GM18517 (cell line): ENCODE measurements at regions not wholly inside any gene's neighbourhood (a gene's known extent, or its start where the extent isn't known, plus 50 kb on each side); places are given as distances from the start of the nearest gene placed in this dataset.

Source experiments
- ATAC-seq: cut with Tn5 transposase; IDR thresholded peaks from one replicate; pipeline ENCODE4 v1.9.1; 2021; ENCODE audit warnings: mild to moderate bottlenecking, moderate library complexity; ENCODE audit not compliant: unreplicated experiment

DNA sequence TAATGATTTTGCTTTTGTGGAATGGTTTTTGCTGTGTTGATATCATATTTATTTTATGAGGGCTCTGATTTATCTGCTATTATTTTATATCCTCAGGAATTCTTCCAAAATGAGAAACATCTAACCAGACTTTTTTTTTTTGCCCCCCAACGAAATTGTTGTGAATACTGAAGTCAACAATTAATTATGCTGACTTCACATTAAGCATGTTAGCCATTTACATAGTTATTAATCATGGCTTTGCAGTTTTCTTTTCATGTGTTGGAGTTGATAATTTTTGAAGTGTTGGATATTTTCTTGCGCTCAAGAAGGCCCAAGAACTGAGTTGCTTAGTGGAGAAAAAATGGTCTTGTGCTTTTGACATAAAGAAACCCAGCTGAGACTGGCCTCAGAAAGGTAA lies 246.6 kb upstream of the CRY1 start:
- no peak for ATAC-seq

DNA sequence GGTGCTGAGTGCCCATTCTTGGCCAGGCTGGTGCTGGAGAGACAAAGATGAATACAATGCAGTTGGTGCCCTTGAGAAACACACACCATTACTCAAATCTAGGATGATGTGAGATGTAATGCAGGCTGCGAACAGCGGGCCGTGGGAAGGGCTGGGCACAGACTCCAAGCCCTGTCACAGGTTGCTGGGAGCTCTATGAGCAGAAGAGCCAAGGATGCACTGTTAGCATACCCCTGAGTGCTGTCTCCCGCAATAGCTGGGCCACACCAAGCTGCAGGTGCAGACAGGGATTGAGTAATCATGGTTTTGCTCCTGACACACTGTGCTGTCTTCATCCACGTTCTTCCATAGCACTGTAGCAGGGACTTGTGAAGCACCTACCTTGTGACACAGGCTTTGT lies 247.5 kb upstream of the CRY1 start:
- ATAC-seq = no peak

DNA sequence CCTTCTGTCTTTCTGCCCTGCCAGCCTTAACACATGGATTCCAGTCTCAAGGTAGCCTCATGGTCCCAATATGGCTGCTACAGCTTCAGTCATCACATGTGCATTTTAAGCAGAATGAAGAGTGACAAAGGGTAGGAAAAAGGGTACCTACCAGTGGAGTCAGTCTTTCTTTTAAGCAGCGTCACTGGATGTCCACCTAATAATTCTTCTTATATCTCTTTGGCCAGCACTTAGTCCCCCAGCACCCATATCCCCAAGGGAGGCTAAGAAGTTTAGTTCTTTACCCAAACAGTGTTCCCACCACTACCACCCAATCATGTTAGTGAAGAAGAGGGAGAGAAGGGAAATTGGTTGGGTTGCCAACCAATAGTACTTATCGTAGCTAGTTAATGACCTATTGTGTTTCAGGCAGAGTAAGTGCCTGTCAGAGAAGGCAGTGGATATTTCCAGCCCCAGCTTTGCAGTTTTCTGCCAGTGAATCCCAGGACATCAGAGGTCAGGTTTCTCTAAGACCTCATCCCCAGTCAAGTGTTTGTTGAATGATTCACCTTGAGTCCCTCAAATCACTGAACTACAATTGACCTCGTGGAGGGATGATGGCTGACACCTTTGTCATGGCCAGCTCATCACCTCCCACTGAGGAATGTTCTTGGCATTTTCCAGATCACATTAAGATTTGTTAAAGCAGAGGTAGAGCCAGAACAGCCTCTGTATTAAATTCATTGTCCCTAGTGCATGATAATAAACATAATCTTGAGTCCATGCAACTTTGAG lies 250.9 kb upstream of the CRY1 start:
- ATAC-seq = no peak

DNA sequence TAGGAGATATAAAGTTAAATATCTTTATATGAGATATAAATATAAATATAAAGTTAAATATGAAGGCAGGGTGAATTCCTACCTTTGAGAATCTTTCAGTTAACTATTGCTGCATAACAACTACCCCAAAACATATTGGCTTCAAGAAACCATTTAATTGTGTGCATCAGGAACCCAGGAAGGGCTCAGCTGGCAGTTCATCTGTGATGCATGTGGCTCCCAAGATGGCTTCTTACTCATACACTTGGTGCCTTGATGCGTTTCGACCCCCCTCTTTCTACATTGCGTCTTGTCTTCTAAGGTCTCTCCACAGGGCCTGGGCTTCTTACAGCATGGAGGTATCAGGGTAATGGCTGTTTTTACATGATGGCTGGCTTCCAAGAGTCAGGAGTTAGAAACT lies 253.9 kb upstream of the CRY1 start:
- no peak for ATAC-seq

DNA sequence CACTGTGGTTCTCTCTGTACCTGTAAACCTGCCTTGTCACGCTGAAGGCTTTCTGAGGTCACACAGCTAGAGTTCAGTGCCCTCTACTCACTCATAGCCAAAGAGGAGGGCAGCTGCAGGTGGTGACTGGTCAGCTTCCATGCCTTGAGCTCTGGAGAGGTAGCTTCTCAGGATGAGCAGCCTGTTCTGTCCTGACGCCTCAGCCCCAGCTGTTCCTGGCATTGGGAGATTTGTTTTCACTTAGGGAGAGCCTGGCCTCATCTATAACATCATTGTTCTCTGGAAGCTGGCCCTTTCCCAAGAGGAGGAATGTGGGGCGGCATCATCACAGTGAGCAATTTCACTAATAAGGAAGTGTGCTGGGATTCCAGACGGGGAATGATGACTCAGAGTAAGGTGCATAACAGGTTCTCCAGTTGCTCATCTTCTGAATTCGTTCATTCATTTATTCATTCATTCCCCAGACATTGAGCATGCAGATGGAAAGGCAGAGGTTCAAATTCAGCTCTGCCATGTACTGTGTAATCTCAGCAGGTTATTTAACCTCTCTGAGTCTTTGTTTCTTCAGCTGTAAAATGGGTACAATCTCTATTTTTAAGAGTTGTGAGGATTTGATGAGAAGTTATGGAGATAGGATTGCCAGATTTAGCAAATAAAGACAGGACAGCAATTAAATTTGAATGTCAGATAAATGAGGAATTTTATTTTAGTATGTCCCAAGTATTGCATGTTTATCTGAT lies 255.8 kb upstream of the CRY1 start:
- no peak for ATAC-seq

DNA sequence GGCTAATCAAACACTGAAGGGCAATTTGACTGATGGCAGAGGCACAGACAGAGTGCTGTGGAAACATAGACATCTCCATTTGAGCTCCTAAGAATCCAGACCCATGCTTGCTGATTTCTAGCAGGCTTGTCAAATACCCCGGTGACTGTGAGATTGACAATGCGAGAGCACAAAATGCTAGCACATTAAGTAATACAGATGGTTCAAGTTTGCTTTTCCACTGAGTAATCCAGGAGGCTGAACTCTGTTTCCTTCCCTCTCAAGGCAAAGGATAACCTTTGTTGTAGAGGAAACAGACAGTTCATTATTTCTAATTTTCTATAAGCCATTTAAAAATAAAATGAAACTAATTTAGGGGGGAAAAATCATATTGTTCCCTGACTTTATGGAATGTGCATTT lies 256.5 kb upstream of the CRY1 start:
- no peak for ATAC-seq

DNA sequence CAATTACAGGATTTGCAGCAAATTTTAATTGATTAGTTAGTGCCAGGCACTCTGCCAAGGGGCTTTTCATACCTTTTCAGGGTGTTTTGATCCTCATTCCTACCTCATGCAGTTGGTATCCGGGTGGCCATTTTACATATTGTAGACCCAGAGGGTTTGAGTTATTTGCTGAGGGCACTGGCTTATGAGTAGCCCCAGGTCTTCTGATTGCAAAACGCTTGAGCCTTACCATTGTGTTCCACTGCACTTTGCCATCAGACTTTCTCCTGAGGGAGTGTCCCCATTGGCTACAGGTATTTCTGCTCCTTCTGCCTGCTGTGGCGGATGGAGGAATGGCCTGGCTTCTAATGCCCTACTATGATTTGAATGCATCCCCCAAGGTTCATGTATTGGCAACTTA lies 257.8 kb upstream of the CRY1 start:
- ATAC-seq = no peak

DNA sequence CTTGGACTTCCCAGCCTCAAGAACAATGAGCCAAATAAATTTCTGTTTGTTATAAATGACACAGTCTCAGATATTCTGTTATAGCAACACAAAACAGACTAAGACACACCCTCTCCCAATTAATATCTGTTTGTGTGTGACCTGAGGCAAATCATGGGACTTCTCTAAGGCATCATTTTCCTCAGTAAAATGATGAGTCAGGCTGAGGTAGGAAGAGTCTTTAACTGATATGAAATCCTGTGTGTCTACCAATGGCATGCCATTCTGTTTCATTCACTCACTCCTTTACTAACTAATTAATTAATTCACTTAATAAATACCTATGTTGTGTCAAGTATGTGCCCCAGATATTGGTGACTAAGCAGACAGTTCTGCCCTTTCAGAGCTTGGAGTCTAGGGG lies 258.4 kb upstream of the CRY1 start:
- ATAC-seq = no peak

DNA sequence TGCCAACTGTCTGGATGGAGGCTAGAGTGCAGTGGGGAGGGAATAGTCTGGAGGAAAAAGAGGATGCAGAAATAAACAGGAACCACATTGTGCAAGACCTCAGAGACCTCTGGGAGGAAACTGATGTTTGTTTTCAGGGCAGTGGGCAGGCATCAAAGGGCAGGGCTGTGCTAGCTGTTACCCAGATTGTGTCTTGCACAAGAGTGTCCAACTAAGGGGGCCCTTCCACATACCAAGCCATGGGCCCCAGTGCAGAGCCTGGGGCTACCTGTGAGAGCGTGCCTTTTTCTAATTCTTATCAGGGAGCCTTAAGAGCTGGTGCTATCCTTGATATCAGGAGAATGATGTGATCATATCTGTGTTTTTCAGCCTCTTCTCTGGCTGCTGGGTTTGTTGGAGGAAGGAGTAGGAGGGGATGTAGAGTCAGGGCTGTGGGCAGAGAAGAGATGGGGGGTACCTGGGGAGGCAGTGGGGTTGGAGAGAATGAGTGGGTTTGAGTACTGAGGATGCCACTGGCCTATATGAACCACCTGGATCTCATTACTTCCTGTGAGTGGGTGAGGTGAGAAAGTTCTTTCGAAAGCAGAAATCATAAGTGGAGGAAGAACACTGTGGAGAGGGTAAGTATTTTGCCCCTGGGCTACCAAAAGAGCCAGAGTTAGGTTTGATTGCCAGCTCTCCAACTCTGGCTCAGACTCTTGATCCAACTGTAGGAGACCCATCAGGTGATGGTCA lies 259.2 kb upstream of the CRY1 start:
- ATAC-seq = no peak

DNA sequence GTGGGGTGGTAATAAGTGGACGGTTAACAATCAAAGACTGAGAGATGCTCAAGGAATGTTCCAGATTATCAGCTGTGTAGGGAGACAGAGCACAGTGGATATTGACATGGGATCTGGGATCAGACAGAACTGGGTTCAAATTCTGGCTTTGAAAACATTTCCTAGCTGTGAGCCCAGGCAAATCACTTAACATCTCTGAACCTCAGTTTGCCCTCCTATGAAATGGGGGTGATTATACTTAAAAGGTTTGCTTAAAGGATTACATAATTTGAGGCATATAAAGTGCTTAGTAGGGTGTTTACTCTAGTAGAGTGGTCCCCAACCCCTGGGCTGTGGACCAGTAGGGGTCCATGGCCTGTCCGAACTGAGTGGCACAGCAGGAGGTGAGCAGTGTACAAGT lies 260.0 kb upstream of the CRY1 start:
- no peak for ATAC-seq

DNA sequence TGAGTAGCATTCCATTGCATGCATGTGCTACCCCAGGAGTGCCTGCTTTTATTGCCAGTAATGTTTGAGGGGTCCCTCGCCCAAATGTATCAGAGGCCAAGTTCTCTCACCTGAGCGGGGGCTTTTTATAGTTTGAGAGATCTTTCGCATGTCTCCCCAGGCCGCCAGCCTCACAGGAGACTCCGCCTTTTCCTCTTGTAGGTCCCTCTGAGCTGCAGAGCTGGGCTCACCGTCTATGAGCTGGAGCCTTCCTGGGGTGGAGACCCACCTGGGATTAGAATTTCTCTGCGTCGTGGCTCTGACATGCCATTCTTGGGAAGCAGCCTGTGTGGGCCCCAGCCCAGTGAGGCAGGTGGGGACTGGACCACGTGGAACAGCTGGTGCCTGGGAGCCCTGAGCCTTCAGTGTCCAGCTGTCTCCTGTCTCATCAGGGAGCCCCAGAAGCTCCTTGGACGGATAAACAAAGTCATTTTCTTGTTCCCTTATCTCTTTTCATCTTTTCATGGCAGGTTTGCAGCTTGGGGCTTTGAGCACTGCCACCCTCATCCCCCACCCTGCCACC lies 261.7 kb upstream of the CRY1 start:
- ATAC-seq = no peak

DNA sequence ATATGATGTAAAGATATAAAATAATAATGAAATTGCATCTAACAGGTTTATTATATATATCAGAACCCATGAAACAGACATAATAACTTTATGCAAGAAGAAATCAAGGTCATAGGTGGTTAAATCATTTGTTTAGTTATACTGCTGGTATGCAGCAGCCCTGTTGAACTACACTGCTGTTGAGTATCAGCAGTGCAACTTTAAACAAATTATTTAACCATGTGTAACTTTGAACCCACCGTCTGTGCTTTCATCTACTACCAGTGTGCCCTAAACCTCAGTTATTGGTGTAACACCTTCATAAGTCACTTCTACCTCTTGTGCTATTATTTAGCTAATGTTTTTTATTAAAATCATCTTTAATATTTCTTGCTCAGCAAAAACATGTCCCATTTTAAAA lies 262.3 kb upstream of the CRY1 start:
- ATAC-seq = no peak

DNA sequence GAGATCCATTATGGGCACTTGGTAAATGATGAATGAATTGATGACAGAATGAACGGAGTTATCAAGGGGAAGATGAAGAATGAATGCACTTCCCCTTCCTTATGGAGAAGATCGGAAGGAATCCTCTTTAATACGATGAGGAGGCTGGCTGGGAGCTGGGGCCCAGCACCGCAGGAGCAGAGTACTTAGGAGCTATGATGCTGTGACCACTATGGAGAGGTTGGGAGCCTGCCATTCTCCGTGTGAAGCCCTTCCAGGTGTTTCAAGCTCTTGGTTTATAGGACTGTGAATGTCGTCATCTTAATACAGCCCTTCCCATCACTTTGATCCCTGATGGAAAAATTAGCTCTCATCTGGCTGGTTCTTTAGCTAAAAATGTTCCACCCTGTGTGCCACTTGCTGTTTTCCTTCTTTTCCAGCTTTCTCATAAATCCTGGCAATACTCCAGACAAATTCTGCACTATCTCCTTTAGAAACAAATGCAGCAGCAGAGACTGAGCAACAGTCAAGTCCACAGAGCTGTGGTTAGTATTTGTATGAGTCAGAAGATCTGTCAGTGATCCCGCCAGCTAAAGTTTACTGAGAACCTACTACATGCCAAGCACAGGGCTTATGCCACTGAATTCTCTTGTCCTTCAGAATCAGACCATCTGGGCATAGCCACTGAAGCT lies 263.1 kb upstream of the CRY1 start:
- no peak for ATAC-seq

DNA sequence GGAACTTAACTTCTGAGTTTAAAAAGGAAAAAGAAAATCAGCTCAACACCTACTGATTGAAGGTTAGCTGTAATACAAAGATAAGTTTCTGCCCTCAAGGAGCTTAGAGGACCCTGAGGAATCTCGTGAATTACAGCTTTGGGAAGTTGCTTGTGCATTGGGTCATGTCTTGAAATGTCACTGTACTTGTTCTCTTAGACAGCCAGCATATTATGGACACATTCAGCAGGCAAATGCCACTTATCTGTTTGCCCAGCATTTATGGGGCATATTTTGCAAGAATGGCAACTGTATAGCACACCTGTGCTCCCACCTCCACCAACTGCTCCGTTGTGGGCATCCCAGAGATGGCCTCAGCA lies 263.6 kb upstream of the CRY1 start:
- ATAC-seq = no peak

DNA sequence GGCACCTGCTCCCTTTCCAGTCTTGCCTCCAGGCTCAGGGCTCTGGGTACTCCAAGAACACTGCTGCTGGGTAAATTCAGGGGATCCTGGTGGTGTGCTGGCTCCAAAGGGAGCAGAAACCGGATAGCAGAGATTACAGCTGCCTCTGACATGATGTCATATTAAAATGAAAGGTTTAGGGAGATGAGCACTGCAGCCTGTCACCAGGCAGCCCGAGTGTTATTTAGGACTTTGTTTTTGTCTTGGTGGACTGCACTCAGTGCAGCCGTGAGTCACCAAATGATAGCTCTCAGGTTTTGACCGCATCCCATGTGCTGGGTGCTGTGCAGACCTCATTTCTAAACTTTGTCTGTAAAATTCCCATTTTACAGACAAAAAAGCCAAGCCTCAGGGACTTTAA lies 266.0 kb upstream of the CRY1 start:
- no peak for ATAC-seq

DNA sequence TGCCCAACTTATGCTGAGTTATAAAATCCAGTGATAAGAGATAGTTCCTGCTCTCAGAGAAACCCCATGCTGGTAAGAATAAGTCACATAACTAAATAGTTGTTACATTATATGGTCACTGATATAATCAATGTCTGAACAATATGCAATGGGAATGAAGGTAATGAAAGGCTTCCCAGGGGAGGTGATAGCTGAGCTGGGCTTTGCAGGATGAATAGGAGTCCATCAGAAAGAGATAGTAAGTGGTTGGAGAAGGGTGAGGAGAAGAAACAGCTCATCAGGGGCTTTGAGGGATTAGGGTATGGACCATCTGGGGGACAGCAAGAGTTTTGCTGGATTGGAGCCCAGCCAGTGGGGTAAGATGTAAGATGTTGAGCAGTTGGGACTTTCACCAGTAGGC lies 266.7 kb upstream of the CRY1 start:
- no peak for ATAC-seq

DNA sequence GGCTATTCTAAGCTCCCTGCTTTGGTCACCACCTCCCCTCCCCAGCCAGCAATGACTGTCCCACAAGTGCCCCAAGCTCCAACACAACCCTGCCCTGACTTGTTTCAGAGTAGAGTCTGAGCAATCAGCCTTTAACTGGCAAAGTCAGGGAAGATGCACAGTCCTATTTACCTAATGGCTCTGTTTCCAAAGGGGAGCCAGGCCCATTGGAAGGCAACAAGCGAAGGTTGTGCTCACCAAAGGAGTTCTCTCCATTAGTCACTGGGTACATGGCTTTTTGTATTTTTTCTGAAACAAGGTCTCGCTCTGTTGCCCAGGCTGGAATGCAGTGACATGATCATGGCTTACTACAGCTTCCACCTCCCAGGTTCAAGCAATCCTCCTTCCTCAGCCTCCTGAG lies 267.1 kb upstream of the CRY1 start:
- ATAC-seq = no peak

DNA sequence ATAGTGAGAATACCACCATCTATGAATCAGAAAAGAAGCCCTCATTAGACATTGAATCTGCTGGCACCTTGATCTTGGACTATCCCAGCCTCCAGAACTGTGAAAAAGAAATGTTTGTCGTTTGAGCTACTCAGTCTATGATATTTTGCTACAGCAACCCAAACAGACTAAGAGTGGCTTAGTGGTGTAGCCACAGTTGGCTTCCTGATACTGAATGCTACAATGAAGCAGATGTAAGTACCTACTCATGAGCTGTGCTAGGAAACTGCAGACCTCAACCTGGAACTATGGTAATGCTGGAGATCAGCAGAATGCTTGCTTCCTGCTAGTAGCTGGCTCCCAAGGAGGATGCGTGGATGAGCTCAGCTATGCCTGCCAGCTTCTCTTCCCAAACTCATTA lies 268.6 kb upstream of the CRY1 start:
- no peak for ATAC-seq

DNA sequence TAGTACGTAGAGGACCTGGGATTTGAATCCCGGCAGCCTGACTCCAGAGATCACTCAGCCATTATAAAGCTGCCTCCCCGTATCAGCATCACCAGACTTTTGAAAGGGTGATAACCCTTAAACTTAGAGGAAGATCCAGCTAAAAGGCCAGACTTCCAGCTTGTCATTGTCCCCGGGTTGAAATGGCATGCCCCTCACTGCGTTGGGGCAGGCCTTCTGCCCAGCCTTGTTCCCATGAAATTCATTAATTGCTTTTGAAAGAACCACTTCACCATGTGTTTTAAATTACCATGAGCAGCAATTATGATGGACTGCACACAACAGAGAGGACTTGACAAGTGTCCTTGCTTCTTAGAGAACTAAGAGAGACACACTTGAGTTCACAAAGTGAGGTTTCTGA lies 269.6 kb upstream of the CRY1 start:
- no peak for ATAC-seq

DNA sequence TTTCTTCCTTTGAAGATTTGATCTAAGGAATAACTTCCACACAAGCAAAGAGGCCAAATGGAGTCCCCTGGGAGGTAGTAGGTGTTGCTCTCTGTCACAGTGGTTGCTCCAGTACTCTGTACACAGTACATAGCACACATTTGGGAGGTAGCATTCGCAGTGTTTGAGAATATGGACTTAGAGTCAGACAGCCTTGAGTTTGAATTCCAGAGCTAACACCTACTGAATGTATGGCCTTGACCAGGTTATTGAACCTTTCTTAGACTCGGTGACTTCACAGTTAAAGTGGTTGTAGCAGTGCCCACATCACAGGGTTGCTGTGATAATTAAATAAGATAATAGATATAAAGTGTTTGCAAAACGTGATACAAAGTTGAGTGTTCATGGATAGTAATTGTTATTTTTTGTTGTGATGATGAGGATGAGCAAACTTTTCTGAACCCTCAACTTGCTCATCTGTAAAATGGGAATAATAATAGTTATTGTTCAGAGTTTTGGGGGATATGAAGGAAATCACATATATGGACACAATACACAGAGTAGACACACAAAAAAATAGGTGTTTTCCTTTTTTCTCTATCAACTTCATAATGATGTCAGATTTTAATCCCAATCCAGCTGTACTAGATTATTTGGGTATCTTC lies 271.6 kb upstream of the CRY1 start:
- no peak for ATAC-seq

DNA sequence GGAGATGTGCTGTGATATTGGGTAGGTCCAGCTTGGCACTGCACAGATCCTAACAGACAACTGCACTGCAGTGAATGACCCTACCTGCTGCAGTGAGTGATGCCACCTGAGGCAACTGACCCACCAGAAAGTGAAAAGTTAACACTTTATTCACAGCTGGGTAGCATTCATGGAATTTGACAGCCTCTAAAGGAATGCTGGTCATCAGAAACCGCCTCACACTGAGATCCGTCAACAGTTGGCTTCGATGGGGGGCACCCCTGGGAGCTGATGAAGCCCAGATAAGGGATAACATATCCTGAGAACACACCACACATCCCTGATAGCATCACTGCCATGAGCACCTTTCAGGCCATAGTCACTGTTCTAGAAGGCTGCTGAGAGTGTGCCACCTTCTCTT lies 272.4 kb upstream of the CRY1 start:
- no peak for ATAC-seq
